PC-9 (cell line): ENCODE measurements at regions not wholly inside any gene's neighbourhood (a gene's known extent, or its start where the extent isn't known, plus 50 kb on each side); places are given as distances from the start of the nearest gene placed in this dataset.

Experiments used
- CTCF ChIP-seq: fragments of 200-600 bp; sonication (generic); conservative IDR thresholded peaks from 2 replicates; pipeline ENCODE4 v1.6.1; 2017; ENCODE audit warnings: mixed run types, antibody characterized with exemption, mild to moderate bottlenecking, moderate library complexity
- EZH2 ChIP-seq: fragments of 200-600 bp; sonication (generic); IDR thresholded peaks from 2 replicates; pipeline ENCODE4 v1.8.0; 2017; ENCODE audit warnings: antibody characterized with exemption, low read depth

DNA sequence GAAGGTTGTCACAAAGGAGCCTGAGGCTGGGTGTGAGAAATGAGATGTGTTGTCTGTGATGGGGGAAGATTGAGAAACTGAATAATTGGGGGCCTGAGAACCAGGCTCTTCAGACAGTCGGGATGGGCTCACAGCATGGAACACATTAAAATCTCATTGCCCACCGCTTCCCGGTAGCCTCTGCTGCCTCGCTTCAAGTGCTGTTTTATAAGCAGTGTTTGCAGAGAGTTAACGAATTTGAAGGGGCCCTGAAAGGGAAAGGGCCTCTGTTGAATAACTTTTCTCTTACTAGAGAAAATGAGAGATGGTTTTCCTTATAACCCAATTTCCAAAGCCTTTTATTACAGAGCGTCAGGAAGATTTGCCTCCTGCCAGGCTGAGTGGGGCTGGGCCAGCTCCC lies 258.8 kb upstream of the ASIC2 start:
- no peak for TF ChIP-seq CTCF
- no peak for TF ChIP-seq EZH2
